GM12874 (cell line): ENCODE measurements at regions not wholly inside any gene's neighbourhood (a gene's known extent, or its start where the extent isn't known, plus 50 kb on each side); places are given as distances from the start of the nearest gene placed in this dataset.

Experiments
- TF ChIP-seq, protein P1 (sequence below): IDR thresholded peaks from 2 replicates; pipeline ENCODE4 v1.5.1; 2011; ENCODE audit warnings: low read depth, mild to moderate bottlenecking, control low read depth, low read length, moderate library complexity; ENCODE audit not compliant: insufficient read depth

DNA sequence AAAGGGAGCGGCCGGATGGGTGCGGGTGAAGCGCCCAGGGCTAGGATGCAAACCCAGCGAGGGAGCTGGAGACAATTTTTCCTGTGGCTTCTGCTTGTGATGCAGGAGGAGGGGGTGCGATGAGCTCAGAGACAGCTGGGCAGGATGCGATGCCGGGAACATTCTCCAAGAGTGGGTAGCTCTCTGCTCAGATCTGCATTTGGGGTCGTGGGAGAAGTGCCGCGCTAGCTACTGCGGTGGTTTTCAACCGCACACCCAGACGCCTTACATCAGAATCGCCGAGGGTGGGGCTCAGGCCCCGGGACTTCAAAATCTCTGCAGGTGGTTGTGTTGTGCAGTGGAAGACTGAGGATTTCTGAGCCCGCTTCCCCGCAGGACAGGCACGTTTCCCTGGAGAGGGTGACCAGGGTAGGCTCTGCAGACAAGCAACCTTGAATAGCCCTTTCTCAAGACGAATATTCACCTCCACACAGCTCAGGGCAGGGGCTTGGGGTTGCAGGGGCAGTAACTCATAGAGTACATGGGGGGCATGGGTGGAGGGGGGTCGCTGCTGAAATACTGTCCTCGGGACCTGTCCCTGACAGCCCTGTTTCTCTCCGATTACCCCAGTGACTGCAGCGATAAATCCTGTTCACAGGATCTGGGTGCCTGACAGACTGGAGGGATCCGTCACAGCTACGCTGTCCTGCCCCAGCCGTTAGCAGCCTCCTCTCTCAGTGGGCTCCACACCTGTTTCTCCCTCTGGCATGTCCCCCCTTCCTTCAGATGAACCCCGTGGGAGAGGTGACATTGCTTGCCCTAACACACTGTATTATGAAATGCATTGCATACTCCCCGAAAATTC is 63.3 kb downstream of the HAPSTR1 start:
- TF ChIP-seq, protein P1, sequence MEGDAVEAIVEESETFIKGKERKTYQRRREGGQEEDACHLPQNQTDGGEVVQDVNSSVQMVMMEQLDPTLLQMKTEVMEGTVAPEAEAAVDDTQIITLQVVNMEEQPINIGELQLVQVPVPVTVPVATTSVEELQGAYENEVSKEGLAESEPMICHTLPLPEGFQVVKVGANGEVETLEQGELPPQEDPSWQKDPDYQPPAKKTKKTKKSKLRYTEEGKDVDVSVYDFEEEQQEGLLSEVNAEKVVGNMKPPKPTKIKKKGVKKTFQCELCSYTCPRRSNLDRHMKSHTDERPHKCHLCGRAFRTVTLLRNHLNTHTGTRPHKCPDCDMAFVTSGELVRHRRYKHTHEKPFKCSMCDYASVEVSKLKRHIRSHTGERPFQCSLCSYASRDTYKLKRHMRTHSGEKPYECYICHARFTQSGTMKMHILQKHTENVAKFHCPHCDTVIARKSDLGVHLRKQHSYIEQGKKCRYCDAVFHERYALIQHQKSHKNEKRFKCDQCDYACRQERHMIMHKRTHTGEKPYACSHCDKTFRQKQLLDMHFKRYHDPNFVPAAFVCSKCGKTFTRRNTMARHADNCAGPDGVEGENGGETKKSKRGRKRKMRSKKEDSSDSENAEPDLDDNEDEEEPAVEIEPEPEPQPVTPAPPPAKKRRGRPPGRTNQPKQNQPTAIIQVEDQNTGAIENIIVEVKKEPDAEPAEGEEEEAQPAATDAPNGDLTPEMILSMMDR: no peak

DNA sequence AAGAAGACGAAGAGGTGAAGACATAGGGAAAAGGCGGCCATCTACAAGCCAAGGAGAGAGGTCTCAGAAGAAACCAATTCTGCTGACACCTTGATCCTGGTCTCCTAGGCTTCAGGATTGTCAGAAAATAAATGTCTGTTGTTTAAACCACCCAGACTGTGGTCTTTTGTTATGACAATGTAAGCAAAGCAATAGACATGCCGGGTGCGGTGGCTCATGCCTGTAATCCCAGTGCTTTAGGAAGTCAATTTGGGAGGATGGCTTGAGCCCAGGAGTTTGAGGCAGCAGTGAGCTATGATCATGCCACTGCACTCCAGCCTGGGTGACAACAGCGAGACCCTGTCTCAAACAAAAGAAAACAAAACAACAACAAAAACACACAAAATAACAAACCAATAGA is 64.4 kb downstream of the HAPSTR1 start:
- TF ChIP-seq, protein P1: no peak

DNA sequence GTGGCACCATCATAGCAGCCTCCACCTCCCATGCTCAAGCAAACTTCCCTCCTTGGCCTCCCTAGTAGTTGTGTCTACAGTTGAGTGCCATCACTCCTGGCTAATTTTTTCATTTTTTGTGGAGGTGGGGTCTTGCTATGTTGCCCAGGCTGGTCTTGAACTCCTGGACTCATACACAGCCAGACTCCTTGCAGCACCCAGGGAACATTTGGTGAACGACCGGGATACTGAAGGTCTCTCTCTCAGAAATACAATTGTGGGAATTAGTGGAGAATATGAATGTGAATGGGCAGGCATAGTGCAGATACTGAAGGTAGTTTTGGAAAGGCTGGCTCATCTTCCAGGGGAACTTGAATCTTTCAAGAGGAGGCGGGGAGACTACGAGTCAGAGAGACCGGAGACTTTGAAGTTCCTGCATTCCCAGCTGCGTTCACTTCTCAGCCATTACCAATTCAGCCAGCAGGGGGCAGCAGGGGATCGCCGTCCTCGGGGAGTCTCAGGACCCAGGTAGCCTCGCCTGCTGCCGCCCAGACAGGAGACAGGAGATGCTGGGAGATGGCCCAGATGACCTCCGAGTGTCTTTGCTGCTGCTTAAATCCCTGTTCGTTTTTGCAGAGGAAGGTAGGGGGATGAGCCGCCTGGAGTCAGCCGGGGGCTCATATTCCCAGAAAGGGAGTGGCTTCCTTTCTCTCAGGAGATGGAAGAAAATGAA is 68.6 kb downstream of the HAPSTR1 start:
- TF ChIP-seq, protein P1: peak; percentile 60

DNA sequence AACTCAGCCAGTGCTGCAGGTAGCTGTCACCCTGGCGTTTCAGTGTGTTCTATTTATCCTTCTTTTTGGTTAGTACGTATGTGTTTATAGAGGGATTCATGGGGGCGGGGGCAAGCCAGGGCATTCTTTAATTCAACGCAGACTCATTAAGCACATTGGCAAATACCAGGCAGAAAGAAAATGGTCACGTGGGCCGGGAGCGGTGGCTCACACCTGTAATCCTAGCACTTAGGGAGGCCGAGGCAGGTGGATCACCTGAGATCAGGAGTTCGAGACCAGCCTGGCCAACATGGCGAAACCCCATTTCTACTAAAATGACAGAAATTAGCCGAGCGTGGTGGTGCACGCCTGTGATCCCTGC is 69.1 kb downstream of the HAPSTR1 start:
- TF ChIP-seq, protein P1: no peak

DNA sequence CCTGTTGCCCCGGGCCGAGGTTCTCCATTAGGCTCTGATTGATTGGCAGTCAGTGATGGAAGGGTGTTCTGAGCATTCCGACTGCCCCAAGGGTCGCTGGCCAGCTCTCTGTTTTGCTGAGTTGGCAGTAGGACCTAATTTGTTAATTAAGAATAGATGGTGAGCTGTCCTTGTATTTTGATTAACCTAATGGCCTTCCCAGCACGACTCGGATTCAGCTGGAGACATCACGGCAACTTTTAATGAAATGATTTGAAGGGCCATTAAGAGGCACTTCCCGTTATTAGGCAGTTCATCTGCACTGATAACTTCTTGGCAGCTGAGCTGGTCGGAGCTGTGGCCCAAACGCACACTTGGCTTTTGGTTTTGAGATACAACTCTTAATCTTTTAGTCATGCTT is 74.2 kb downstream of the HAPSTR1 start:
- TF ChIP-seq, protein P1: no peak

DNA sequence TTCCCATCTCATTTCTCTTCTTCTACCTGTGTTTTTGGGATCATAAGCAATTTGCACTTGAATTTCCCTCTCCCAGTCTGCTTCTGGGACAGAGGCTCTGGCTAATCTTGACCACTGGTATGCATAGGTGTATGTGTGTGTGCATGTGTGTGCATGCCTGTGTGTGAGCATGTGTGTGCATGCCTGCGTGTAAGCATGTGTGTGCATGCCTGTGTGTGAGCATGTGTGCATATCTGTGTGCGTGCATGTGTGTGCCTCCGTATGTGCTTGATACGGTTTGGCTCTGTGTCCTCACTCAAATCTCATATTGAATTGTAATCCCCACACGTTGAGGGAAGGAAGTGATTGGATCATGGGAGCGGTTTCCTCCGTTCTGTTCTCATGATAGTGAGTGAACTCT is 77.7 kb downstream of the HAPSTR1 start:
- TF ChIP-seq, protein P1: no peak

DNA sequence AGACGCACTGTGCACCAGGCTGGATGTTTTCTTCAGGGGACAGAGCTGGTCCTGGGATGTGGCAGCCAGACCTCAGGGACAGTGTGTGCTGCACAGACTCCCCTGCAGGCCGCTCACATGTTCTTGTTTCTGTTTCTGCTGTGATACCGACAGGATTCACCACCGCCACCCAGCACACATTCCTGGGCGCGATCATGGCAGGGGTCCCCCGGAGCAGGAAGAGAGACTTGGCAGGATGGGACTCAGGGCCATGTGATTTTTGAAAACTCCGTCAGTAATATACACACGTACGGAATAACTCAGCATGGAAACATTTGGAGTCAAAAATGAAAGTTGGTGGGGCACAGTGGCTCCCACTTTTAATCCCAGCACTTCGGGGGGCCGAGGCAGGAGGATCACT is 79.0 kb downstream of the HAPSTR1 start:
- TF ChIP-seq, protein P1: no peak
